HG02678 (cell line): ENCODE measurements at regions not wholly inside any gene's neighbourhood (a gene's known extent, or its start where the extent isn't known, plus 50 kb on each side); places are given as distances from the start of the nearest gene placed in this dataset.
"Not testable (repeated sequence)": the region's sequence is repeated elsewhere in the genome, so short reads cannot be mapped to it uniquely, and the experiment has no call there.

ENCODE experiments used
- ATAC-seq: cut with Tn5 transposase; IDR thresholded peaks from one replicate; pipeline ENCODE4 v1.9.1; 2021; ENCODE audit warnings: mild to moderate bottlenecking, moderate library complexity; ENCODE audit not compliant: unreplicated experiment

- ATAC-seq, result no peak
Measured at GRCh38 chr5:157999696-158000095, 140.8 kb upstream of the CLINT1 start.

DNA sequence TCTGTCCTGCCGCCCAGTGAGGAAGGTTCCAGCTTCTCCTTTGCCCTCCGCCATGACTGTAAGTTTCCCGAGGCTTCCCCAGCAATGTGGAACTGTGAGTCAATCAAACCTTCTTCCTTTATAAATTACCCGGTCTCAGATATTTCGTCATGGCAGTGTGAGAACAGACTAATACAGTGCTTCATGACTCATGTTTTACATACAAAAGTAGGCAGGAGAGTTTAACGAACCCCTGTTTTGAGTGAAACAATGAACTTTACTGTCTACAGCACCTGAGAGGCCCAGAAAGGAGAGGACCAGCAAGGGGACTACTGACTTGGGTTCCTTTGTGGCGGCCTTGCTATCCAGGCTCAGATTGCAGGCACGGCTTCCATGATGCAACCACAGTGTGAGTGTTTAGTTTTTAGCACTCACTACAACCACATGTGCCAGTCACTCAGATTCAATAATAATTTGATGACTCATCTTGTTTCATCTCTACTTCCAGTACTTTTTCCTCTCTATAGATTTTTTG is 139.1 kb upstream of the CLINT1 start:
- no peak for ATAC-seq

GRCh38 chr5:157994906-157995519 is 136.1 kb upstream of the CLINT1 start:
- no peak for ATAC-seq

DNA sequence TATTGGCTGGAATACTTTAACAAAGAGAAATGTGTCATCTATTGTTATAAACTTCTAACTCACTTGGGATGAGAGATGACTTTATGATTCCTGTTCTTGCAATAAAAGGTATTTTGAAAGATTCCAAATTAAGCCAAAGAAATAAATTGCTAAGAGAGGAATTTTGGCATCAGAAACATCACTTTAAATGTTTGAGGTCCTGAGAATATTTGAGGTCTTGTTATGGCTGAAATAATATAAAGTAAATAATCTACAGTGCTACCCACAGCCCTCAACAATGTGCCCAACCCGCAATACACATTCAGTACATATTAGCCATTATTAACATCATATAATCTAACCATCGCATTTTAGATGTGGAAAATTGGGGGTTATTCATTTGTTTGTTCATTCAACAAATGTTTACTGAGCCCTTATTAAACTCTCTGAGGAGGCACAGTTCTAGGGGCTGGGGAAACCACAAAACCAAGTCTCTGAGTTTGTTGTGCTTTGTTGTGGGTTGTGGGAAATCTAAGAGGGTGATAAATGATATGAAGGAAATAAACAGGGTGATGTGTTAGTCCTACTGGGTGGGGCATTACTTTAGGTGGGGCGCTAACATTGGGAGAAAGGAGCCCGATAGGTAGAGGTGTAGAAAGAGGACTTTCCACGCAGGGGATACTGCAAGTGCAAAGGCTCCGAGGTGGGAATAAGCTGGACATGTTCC is 135.2 kb upstream of the CLINT1 start:
- ATAC-seq, result no peak

- no peak for ATAC-seq
Measured at GRCh38 chr5:157993201-157993600, 134.3 kb upstream of the CLINT1 start.

DNA sequence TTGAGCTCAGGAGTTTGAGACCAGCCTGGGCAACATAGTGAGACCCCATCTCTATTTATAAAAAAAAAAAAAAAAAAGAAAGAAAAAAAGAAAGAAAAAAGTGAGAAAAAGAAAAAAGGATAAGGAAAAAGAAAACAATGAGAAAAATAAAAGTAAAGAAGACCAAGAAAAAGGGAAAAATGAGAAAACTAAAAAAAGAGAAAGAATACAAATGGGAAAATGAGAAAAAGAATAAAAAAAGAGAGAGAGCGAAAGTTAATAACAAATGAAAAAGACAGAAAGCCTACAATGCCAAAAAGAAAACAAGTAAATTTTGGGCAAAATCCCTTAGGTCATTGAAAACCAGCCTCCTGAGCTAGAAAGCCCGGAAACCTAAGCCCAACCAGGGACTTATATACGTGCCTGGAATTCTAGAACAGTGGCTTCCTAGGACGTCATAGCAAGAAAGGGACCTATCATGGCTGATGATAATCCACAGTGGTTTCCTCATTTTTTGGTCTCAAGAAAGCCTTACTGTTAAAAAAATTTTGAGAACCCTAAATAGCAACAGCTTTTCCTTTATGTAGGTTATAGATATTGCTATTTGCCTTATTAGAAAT is 131.7 kb upstream of the CLINT1 start:
- no peak for ATAC-seq

DNA sequence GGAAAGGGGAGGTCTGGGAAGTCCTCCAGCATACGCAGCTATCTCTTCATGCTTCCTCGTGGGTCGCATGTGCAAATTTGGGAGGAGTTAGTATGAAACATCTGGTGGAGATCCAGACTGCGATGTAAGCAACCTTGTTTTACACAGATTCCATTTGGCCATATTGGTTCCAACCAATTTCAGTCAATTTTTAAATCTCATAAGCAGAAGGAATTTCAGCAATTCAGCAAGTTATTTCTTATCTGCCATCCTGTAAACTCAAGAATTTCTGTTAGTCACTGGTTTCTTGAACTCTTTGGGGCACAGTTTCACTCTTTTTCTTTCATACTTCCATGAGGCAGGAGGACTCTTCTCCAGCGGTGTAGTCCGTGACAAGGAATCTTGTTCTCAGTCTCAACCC is 130.4 kb upstream of the CLINT1 start:
- ATAC-seq, result no peak

DNA sequence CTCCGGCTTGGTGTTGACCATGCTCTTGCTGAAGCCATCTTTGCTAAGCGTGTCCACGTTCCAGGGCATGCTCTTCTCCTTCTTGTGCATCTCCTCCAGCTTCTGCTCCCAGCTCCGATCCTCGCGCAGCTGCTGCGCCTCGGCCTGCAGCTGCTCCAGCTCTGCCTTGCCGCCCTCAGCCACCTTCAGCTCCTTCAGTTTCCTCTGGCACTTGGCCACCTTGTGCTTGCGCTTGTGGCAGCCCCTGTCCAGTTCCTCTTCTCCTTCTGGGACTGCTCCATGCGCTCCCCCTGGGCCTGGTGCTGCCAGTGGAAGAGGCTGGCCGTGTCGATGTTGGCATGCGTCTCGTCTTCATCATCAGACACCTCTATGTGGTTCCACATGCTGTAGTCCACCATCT is 128.3 kb upstream of the CLINT1 start:
- no peak for ATAC-seq

GRCh38 chr5:157986431-157986990 is 127.6 kb upstream of the CLINT1 start:
- no peak for ATAC-seq

DNA sequence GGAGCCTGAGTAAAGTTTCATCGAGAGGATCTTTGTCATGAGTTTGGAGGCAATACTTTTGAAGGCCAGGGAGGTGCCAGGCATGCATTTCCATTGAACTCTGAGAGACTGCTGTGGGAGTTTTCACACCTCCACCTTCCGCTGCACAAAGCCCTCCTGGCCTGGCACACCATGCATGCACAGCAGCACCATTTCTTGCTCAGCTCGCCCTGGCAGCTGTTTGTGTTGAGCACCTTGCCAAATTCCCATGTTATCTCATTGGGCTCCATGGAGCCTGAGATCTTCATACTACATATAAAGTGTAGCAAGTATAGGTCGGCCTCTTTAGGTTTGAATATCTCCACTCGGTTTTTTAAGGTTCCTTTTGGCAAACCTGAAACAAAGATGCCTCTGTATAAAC is 125.7 kb upstream of the CLINT1 start:
- no peak for ATAC-seq

- no peak for ATAC-seq
Measured at GRCh38 chr5:157983906-157984551, 125.1 kb upstream of the CLINT1 start.

DNA sequence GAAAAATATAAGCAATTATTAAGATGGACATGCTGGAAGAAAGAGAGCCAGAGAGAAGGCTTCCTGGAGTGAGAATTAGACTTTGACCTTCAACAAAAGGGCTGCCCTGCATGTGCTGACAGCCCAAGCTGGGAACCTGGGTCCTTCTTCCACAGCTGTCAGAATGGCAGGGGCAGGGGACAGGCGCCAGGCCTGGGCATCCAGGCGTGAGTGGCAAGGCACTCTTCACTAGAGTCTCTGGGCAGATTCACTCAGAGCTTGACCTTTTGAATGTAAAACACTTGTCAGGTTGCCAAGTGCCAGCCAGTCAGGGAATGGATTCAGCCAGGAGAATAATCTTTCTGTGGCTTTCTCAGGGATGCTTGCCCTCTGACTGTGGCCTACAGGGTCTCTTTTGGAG is 119.1 kb upstream of the CLINT1 start:
- ATAC-seq, result no peak

- ATAC-seq, result no peak
Measured at GRCh38 chr5:157976429-157976828, 117.5 kb upstream of the CLINT1 start.

- no peak for ATAC-seq
Measured at GRCh38 chr5:157972579-157972978, 113.6 kb upstream of the CLINT1 start.

DNA sequence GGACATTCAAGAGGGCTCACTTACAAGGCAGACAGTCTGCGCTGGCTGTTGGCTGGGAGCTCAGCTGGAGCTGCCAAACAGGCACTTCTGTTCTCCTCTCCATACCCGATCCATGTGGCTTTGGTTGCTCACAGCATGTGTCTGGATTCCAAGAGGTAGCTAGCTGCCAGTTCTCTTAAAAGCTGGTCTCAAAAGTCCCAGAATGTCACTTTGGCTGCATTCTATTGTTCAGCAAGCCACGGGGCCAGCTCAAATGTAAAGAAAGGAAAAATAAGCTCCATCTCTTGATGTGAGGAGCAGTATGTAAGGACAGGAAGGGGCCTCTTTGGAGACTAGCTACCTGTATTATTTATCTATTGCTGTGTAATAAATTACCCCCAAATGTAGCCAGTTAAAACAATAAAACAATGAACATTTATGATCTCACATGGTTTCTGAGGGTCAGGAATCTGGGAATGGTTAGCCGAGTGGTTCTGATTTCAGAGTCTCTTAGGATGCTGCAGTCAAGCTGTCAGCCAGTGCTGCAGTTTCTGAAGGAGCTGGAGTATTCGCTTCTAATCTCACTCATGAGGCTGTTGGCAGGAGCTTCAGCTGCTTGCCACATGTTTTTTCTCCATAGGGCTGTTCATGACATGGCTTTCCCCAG is 112.7 kb upstream of the CLINT1 start:
- no peak for ATAC-seq

GRCh38 chr5:157968570-157968969 is 109.6 kb upstream of the CLINT1 start:
- not testable (repeated sequence) for ATAC-seq

DNA sequence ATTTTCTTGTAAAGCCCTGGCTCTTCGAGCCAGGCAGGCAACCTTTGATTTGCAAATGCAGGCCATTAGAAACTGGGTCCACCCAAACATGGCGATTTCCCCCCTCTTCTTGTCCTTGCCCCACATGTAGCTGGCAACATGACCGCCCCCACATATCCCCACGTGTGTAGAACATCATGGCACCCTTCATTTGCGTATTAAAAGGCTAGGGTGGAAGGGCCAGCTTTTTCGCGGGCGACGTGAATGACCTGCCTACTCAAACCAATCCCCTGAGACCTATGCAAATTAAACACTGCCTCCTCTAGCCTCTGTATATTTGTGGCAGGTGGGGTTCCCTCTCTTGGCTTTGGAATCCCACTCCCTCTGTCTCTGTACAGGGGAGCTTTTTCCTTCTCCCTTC is 107.0 kb upstream of the CLINT1 start:
- no peak for ATAC-seq

DNA sequence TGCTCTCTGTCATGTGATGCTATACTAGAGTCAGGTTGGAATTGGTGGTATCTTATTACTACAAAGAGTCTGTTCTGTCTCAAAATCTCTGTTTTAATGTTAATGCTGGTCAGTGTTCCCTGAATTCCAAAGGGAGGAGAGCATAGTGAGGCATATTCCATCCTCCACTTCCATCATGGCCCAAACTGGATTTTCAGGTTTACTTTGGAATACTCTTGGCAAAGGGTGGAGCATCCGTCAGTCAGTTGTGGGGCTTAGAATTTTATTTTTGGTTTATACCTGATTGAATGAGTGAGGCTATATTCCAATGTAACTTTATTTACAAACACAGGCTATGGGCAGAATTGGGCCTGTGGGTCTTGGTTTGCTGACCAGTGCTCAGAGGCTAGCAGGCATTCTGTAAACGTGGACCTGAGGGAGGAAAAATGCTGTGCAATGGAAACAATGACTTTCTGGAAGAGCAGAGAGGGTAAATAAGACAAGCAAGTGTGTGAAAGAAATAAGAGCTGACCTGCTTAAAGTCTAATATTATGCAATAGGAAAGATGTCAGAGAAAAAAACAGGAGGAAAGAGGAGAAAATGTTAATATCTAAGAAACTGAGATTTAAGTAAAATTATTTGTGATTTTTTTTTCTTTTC is 106.2 kb upstream of the CLINT1 start:
- no peak for ATAC-seq

DNA sequence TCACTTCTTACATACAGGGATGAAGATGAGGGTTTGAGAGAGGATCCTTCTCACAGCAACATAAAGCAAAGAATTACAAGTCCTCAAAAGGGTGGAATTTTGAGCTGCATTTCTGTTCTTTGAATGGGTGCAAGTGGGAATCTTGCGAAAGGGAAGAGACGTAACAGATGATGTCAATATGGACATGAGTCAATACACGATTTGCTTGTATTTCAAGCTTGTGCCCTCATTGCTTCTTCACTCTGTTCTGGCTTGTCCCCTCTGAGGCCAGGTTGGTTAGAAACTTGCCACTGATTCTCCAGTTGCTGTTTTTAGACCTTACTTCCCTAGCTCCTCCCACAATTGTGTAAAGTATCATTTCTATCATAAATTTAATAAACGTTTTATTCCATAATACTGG is 104.8 kb upstream of the CLINT1 start:
- no peak for ATAC-seq

DNA sequence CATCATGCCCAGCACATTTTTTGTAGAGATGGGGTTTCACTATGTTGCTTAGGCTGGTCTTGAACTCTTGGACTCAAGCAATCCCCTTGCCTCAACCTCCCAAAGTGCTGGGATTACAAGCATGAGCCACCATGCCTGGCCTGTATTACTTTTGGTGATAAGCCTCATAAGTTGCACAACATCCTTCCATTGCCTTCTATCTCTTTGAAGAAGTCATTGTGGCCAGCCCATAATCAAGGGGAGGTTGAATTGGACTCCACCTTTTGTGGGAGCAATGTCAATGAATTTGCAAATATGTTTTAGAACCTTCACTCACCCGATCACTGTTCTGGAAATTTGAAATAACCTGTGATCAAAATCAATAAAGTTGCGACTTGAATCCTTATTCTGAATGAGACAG is 104.3 kb upstream of the CLINT1 start:
- no peak for ATAC-seq
